A673 (cell line): ENCODE measurements at regions not wholly inside any gene's neighbourhood (a gene's known extent, or its start where the extent isn't known, plus 50 kb on each side); places are given as distances from the start of the nearest gene placed in this dataset.

Experiments
- EZH2 ChIP-seq: fragments of 200-600 bp; sonication (generic); IDR thresholded peaks from 2 replicates; pipeline ENCODE4 v1.6.1; 2017; ENCODE audit warnings: borderline replicate concordance, low read depth, mild to moderate bottlenecking, mixed read lengths, antibody characterized with exemption, low read length; ENCODE audit not compliant: poor library complexity, severe bottlenecking
- TF ChIP-seq, protein P1 (sequence below): fragments of 300-800, 200-600 bp; sonication (generic); conservative IDR thresholded peaks from 2 replicates; pipeline ENCODE4 v1.5.1; 2017; ENCODE audit warnings: low read depth, mild to moderate bottlenecking, antibody characterized with exemption, low read length, moderate library complexity, mixed read lengths

DNA sequence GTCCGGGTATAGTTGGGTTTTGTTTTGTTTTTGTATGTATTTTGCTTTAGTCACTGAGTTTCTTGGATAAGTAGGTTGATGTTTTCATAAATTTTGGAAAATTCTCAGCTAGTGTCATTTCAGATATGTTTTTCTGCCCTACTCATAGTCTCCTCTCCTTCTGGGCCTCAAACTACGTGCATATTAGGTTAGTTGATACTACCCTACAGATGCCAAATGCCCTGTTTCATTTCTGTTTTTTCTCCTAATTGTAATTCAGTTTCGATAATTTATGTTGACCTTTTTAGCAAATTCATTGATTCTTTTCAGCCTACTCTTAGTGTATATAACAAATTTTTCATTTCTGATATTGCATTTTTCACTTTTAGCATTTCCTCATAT is 268.6 kb upstream of the RGS18 start:
- TF ChIP-seq, protein P1, sequence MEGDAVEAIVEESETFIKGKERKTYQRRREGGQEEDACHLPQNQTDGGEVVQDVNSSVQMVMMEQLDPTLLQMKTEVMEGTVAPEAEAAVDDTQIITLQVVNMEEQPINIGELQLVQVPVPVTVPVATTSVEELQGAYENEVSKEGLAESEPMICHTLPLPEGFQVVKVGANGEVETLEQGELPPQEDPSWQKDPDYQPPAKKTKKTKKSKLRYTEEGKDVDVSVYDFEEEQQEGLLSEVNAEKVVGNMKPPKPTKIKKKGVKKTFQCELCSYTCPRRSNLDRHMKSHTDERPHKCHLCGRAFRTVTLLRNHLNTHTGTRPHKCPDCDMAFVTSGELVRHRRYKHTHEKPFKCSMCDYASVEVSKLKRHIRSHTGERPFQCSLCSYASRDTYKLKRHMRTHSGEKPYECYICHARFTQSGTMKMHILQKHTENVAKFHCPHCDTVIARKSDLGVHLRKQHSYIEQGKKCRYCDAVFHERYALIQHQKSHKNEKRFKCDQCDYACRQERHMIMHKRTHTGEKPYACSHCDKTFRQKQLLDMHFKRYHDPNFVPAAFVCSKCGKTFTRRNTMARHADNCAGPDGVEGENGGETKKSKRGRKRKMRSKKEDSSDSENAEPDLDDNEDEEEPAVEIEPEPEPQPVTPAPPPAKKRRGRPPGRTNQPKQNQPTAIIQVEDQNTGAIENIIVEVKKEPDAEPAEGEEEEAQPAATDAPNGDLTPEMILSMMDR = no peak
- TF ChIP-seq EZH2 = no peak
